Small intestine (tissue), 7 donors: ENCODE measurements at regions not wholly inside any gene's neighbourhood (a gene's known extent, or its start where the extent isn't known, plus 50 kb on each side); places are given as distances from the start of the nearest gene placed in this dataset.
"Not testable (repeated sequence)": the region's sequence is repeated elsewhere in the genome, so short reads cannot be mapped to it uniquely, and the experiment has no call there.

Experiments
- DNase-seq, 2 donors: peaks; one replicate each; pipeline versions ENCODE4 v3.0.0 to v3.0.0-alpha.2; 2013
- FAIRE-seq: peaks from 2 replicates; lab custom pipeline; 2012; peaks lifted over from hg19 to GRCh38; lab: Jason Lieb, UNC
- H3K27ac ChIP-seq, 3 donors: one replicate each; pipeline ENCODE4 v1.5.1; 2013; ENCODE audit warnings: low read length in 2 of 3, mild to moderate bottlenecking in 2 of 3, control low read depth in 1 of 3, inconsistent platforms in 1 of 3, low read depth in 1 of 3, moderate library complexity in 1 of 3
- H3K27me3 ChIP-seq, 3 donors: one replicate each; pipeline ENCODE4 v1.6.1; 2013; ENCODE audit warnings: low read length in 3 of 3, inconsistent platforms in 1 of 3; ENCODE audit not compliant: control insufficient read depth in 3 of 3, insufficient read depth in 3 of 3
- H3K36me3 ChIP-seq, 3 donors: one replicate each; pipeline ENCODE4 v1.6.1; 2013; ENCODE audit warnings: low read length in 3 of 3, inconsistent platforms in 1 of 3, low read depth in 1 of 3, mild to moderate bottlenecking in 1 of 3, moderate library complexity in 1 of 3; ENCODE audit not compliant: control insufficient read depth in 3 of 3, insufficient read depth in 2 of 3
- H3K4me1 ChIP-seq, 3 donors: one replicate each; pipeline ENCODE4 v1.6.1; 2013; ENCODE audit warnings: low read length in 2 of 3, inconsistent platforms in 1 of 3, low read depth in 1 of 3, mild to moderate bottlenecking in 1 of 3, moderate library complexity in 1 of 3; ENCODE audit not compliant: control insufficient read depth in 3 of 3, insufficient read depth in 2 of 3
- H3K4me3 ChIP-seq, 3 donors: one replicate each; pipeline ENCODE4 v1.5.1; 2013; ENCODE audit warnings: low read length in 3 of 3, control low read depth in 1 of 3, inconsistent platforms in 1 of 3, low read depth in 1 of 3, mild to moderate bottlenecking in 1 of 3, moderate library complexity in 1 of 3
- H3K9me3 ChIP-seq, 2 donors: one replicate each; pipeline ENCODE4 v1.6.1; 2013; ENCODE audit warnings: low read depth in 1 of 2, low read length in 1 of 2; ENCODE audit not compliant: control insufficient read depth in 2 of 2, insufficient read depth in 1 of 2
- WGBS, 3 donors: extraction: QIAGEN DNeasy Blood & Tissue Kit; methylation state at CpG; one replicate each; pipeline ENCODE4 v1.1.7; 2013; 5-methylcytosine and 5-hydroxymethylcytosine counted together
- donor health status: healthy with polysubstance abuse.
- donor health status: control.
- donor health status: control.
- donor health status: Bipolar disorder and iron deficiency.
- donor health status: healthy.

- Histone ChIP-seq H3K4me1 (peaks cover 0 to 12% (median 0%) of the 10 kb centered on the region in 3 donors), H3K36me3 (no peaks in the 10 kb centered on the region), H3K4me3 (no peak overlapping the region), H3K9me3 (no peaks in the 10 kb centered on the region), H3K27me3 (no peaks in the 10 kb centered on the region), H3K27ac (no peak overlapping the region)
- no peak for DNase-seq
- FAIRE-seq = no peak
- 66 to 78% (median 73%) methylated on average over 4 of the region's 4 CpGs for WGBS, 3 donors
Measured at GRCh38 chr1:234897390-234897749, 231.3 kb downstream of the TOMM20 start.

- H3K27ac ChIP-seq = no peak overlapping the region
- no peak for DNase-seq
Measured at GRCh38 chr1:234896477-234897389, 231.9 kb downstream of the TOMM20 start.

GRCh38 chr1:234893725-234894630, 234.7 kb downstream of the TOMM20 start:
- FAIRE-seq (no peak), DNase-seq (peak in 1 of 2 donors; percentile 31)
- Histone ChIP-seq H3K27me3 (no peaks in the 10 kb centered on the region), H3K4me3 (no peak overlapping the region), H3K9me3 (no peaks in the 10 kb centered on the region), H3K36me3 (no peaks in the 10 kb centered on the region), H3K27ac (peak overlapping the region in 1 of 3 donors; percentile 34), H3K4me1 (peaks cover 0 to 13% (median 0%) of the 10 kb centered on the region in 3 donors)
- 63 to 74% (median 74%) methylated on average over 11 of the region's 11 CpGs for WGBS, 3 donors

More at GRCh38 chr1:234896477-234897389, 231.9 kb downstream of the TOMM20 start:
- no peaks in the 10 kb centered on the region for H3K9me3 ChIP-seq
- H3K27me3 ChIP-seq = no peaks in the 10 kb centered on the region
- peaks cover 0 to 14% (median 0%) of the 10 kb centered on the region in 3 donors for H3K4me1 ChIP-seq
- no peaks in the 10 kb centered on the region for H3K36me3 ChIP-seq
- 84 to 90% (median 86%) methylated on average over 15 of the region's 15 CpGs for WGBS, 3 donors
- FAIRE-seq = no peak
- H3K4me3 ChIP-seq = no peak overlapping the region

GRCh38 chr1:234893359-234893724, 235.3 kb downstream of the TOMM20 start:
- H3K36me3 ChIP-seq = no peaks in the 10 kb centered on the region
- no peak overlapping the region for H3K4me3 ChIP-seq
- DNase-seq = no peak
- H3K4me1 ChIP-seq = peaks cover 0 to 8% (median 0%) of the 10 kb centered on the region in 3 donors
- 90 to 96% (median 94%) methylated on average over 6 of the region's 6 CpGs for WGBS, 3 donors
- peaks cover 0 to 5% of the 10 kb centered on the region in 2 donors for H3K9me3 ChIP-seq
- H3K27ac ChIP-seq = no peak overlapping the region
- no peaks in the 10 kb centered on the region for H3K27me3 ChIP-seq
- no peak for FAIRE-seq

- peaks cover 0 to 12% (median 0%) of the 10 kb centered on the region in 3 donors for H3K4me1 ChIP-seq
- H3K27me3 ChIP-seq = no peaks in the 10 kb centered on the region
- WGBS, 3 donors = 77 to 86% (median 79%) methylated on average over 4 of the region's 4 CpGs
- H3K4me3 ChIP-seq = no peak overlapping the region
- FAIRE-seq (no peak), DNase-seq (no peak)
- no peak overlapping the region for H3K27ac ChIP-seq
- H3K36me3 ChIP-seq = no peaks in the 10 kb centered on the region
- peaks cover 0 to 11% of the 10 kb centered on the region in 2 donors for H3K9me3 ChIP-seq
Measured at GRCh38 chr1:234892642-234893041, 236.0 kb downstream of the TOMM20 start.

GRCh38 chr1:234891427-234891826, 237.2 kb downstream of the TOMM20 start:
- FAIRE-seq (no peak), DNase-seq (no peak)
- H3K27me3 ChIP-seq = no peaks in the 10 kb centered on the region
- H3K4me1 ChIP-seq = peaks cover 0 to 22% (median 6%) of the 10 kb centered on the region in 3 donors
- H3K27ac ChIP-seq = no peak overlapping the region
- H3K4me3 ChIP-seq = no peak overlapping the region
- H3K9me3 ChIP-seq = peaks cover 0 to 11% of the 10 kb centered on the region in 2 donors
- H3K36me3 ChIP-seq = no peaks in the 10 kb centered on the region
- 43 to 68% (median 56%) methylated on average over 3 of the region's 3 CpGs for WGBS, 3 donors

GRCh38 chr1:234889643-234890042, 239.0 kb downstream of the TOMM20 start:
- 64 to 80% (median 66%) methylated on average over 7 of the region's 7 CpGs for WGBS, 3 donors
- Histone ChIP-seq H3K4me1 (peaks cover 0 to 35% (median 10%) of the 10 kb centered on the region in 3 donors), H3K9me3 (peaks cover 0 to 11% of the 10 kb centered on the region in 2 donors), H3K4me3 (no peak overlapping the region), H3K27me3 (no peaks in the 10 kb centered on the region), H3K36me3 (no peaks in the 10 kb centered on the region), H3K27ac (no peak overlapping the region)
- DNase-seq = no peak
- no peak for FAIRE-seq

GRCh38 chr1:234888247-234888646, 240.4 kb downstream of the TOMM20 start:
- Histone ChIP-seq H3K4me1 (peaks cover 0 to 38% (median 10%) of the 10 kb centered on the region in 3 donors), H3K9me3 (peaks cover 0 to 11% of the 10 kb centered on the region in 2 donors)
- H3K27ac ChIP-seq, H3K4me3 ChIP-seq, H3K27me3 ChIP-seq, DNase-seq, FAIRE-seq, H3K36me3 ChIP-seq: not testable (repeated sequence)
- 85 to 96% (median 96%) methylated on average over 5 of the region's 5 CpGs for WGBS, 3 donors
